ENCODE measurements at regions not wholly inside any gene's neighbourhood (a gene's known extent, or its start where the extent isn't known, plus 50 kb on each side); places are given as distances from the start of the nearest gene placed in this dataset.

DNA sequence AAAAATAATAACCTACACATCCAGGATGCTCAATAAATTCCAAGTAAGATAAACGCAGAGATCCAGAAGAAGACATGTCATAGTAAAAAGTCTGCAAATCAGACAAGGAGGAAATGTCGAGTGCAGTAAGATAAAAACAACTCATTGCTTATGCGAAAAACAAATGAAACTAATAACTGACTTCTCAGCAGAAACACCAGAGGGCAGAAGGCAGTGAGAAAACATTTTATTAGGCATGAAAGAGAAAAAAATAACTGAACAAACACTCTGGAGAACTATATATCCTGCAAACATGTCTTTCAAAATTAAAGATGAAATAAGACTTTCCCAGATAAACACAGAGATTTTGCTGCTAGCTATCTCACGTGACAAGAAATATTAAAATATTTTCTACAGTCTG is 201.3 kb upstream of the CTSO start:
- TF ChIP-seq, protein P1, sequence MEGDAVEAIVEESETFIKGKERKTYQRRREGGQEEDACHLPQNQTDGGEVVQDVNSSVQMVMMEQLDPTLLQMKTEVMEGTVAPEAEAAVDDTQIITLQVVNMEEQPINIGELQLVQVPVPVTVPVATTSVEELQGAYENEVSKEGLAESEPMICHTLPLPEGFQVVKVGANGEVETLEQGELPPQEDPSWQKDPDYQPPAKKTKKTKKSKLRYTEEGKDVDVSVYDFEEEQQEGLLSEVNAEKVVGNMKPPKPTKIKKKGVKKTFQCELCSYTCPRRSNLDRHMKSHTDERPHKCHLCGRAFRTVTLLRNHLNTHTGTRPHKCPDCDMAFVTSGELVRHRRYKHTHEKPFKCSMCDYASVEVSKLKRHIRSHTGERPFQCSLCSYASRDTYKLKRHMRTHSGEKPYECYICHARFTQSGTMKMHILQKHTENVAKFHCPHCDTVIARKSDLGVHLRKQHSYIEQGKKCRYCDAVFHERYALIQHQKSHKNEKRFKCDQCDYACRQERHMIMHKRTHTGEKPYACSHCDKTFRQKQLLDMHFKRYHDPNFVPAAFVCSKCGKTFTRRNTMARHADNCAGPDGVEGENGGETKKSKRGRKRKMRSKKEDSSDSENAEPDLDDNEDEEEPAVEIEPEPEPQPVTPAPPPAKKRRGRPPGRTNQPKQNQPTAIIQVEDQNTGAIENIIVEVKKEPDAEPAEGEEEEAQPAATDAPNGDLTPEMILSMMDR (IDR thresholded peaks at IDR 0.05; ENCODE audit: extremely low read depth in 1 of 2, insufficient read depth in 1 of 2, low read depth in 1 of 2, low read length in 2 of 2): no peak
- TF ChIP-seq POLR2A (IDR thresholded peaks at IDR 0.05; ENCODE audit: low read depth, low read length): no peak

All from endothelial cell of umbilical vein (primary cell).